ENCODE measurements at regions not wholly inside any gene's neighbourhood (a gene's known extent, or its start where the extent isn't known, plus 50 kb on each side); places are given as distances from the start of the nearest gene placed in this dataset.
"Not testable (repeated sequence)": the region's sequence is repeated elsewhere in the genome, so short reads cannot be mapped to it uniquely, and the experiment has no call there.

DNA sequence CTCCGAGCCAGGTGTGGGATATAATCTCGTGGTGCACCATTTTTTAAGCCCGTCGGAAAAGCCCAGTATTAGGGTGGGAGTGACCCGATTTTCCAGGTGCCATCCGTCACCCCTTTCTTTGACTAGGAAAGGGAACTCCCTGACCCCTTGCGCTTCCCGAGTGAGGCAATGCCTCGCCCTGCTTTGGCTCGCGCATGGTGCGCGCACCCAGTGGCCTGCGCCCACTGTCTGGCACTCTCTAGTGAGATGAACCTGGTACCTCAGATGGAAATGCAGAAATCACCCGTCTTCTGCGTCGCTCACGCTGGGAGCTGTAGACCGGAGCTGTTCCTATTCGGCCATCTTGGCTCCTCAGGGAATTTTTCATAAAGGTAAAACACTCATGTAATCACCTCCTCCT, 63.9 kb downstream of the RWDD3 start:
- not testable (repeated sequence) for H3K4me3 ChIP-seq (ENCODE audit: low read depth, low read length); H3K27me3 ChIP-seq (ENCODE audit: control insufficient read depth, insufficient read depth, low read length); H3K36me3 ChIP-seq (ENCODE audit: control insufficient read depth, insufficient read depth, low read length); DNase-seq (ENCODE audit: low read depth)

DNA sequence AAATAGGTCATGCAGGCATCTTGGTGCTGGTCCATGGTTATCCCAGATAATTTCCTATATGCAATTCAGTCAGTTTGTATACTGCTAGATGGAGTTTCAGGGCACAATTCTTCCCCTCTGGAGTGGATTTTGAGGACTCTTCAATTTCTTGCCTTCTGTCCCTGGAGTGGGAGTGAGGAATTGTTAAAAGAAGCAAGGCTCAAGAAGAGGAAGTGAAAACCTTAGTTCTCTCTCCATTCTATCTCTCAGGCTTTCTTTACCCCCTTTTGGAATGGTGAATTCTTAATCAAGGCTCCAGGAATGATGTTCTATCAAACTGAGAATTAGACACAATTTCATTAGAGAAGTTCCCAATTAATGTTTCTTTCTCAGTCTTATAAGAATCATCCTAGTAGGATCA, 67.1 kb downstream of the RWDD3 start:
- DNase-seq (ENCODE audit: low read depth): no peak
- TF ChIP-seq, protein P1, sequence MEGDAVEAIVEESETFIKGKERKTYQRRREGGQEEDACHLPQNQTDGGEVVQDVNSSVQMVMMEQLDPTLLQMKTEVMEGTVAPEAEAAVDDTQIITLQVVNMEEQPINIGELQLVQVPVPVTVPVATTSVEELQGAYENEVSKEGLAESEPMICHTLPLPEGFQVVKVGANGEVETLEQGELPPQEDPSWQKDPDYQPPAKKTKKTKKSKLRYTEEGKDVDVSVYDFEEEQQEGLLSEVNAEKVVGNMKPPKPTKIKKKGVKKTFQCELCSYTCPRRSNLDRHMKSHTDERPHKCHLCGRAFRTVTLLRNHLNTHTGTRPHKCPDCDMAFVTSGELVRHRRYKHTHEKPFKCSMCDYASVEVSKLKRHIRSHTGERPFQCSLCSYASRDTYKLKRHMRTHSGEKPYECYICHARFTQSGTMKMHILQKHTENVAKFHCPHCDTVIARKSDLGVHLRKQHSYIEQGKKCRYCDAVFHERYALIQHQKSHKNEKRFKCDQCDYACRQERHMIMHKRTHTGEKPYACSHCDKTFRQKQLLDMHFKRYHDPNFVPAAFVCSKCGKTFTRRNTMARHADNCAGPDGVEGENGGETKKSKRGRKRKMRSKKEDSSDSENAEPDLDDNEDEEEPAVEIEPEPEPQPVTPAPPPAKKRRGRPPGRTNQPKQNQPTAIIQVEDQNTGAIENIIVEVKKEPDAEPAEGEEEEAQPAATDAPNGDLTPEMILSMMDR (IDR thresholded peaks at IDR 0.05; ENCODE audit: insufficient read depth, low read length, poor library complexity, severe bottlenecking): no peak
- Histone ChIP-seq H3K36me3 (ENCODE audit: control insufficient read depth, insufficient read depth, low read length) (no peaks in the 10 kb centered on the region), H3K27me3 (ENCODE audit: control insufficient read depth, insufficient read depth, low read length) (no peaks in the 10 kb centered on the region), H3K4me3 (ENCODE audit: low read depth, low read length) (no peak overlapping the region)

DNA sequence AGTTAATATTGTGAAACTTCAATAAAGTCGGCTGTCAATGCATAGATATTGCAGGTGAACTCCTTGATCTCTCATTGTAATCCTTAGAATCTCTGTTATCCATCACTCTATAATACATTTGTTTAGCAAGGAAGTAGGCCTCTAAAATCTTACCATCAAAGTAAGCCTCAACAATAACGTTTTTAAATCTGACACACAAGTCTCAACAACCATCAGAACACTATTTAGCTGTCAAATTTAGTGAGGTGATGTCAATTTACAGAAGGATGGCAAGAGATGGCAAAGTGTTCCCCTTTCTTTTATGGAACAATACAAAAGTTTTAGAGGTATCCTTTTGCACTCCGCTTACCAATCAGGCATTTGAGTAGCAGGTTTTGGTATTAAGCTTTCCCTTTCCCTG, 67.6 kb downstream of the RWDD3 start:
- no peak for DNase-seq (ENCODE audit: low read depth)
- H3K36me3 ChIP-seq (ENCODE audit: control insufficient read depth, insufficient read depth, low read length): no peaks in the 10 kb centered on the region
- no peak overlapping the region for H3K4me3 ChIP-seq (ENCODE audit: low read depth, low read length)
- no peaks in the 10 kb centered on the region for H3K27me3 ChIP-seq (ENCODE audit: control insufficient read depth, insufficient read depth, low read length)
- TF ChIP-seq, protein P1 (IDR thresholded peaks at IDR 0.05; ENCODE audit: insufficient read depth, low read length, poor library complexity, severe bottlenecking): no peak

DNA sequence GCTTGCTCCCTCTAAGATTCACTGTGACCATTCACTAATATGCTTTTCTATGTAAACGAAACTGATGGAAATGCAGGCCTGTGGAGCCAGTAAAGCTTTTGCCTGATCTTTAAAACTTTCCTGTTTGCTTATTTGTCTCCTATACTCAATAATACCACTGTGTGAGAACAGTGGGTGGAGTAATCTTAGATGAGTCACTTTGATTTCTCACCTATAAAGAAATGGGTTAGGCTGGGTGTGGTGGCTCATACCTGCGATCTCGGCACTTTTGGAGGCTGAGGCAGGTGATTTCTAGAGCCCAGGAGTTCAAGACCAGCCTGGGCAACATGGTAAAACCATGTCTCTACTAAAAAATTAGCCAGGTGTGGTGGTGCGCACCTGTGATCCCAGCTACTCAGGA, 70.8 kb downstream of the RWDD3 start:
- DNase-seq (ENCODE audit: low read depth): no peak
- Histone ChIP-seq H3K4me3 (ENCODE audit: low read depth, low read length) (no peak overlapping the region), H3K27me3 (ENCODE audit: control insufficient read depth, insufficient read depth, low read length) (peaks cover 5% of the 10 kb centered on the region), H3K36me3 (ENCODE audit: control insufficient read depth, insufficient read depth, low read length) (no peaks in the 10 kb centered on the region)
- TF ChIP-seq, protein P1 (IDR thresholded peaks at IDR 0.05; ENCODE audit: insufficient read depth, low read length, poor library complexity, severe bottlenecking): no peak

DNA sequence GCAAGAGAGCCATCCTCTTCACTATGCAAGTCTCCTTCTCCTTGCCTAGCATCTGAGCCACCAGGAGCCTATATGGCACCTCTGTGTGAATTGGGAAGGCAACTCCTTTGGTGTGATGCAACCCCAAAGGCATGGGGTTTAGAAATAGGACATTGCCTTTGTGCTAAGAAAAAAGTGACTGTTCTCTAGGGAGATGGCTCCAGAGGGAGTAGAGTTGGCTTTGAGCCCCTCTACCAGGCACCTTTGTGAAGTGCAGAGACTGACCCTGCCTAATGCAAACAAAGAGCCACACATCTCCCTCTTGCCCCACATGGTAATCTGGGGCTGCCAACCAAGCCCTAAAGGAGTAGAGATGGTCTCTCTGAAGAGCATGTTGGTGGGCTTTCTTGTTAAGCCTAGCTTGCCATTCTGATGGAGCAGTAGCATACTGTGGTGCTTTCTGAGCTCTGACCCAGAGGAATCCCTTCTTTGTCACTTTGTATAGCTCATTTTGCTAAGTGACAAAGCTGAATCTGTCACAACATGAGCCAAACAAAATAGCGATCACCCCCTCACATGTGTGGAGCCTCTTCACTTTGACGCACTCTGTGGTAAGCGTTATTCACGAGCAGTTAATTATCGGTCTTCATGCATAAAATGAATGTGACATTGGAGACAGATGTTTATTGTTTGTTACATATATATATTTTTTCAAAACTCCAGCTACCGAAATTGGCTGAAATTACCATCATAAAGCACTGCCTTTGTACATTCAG, 74.4 kb downstream of the RWDD3 start:
- no peak overlapping the region for H3K4me3 ChIP-seq (ENCODE audit: low read depth, low read length)
- DNase-seq (ENCODE audit: low read depth): no peak
- H3K36me3 ChIP-seq (ENCODE audit: control insufficient read depth, insufficient read depth, low read length): no peaks in the 10 kb centered on the region
- H3K27me3 ChIP-seq (ENCODE audit: control insufficient read depth, insufficient read depth, low read length): peaks cover 5% of the 10 kb centered on the region
- TF ChIP-seq, protein P1 (IDR thresholded peaks at IDR 0.05; ENCODE audit: insufficient read depth, low read length, poor library complexity, severe bottlenecking): no peak

DNA sequence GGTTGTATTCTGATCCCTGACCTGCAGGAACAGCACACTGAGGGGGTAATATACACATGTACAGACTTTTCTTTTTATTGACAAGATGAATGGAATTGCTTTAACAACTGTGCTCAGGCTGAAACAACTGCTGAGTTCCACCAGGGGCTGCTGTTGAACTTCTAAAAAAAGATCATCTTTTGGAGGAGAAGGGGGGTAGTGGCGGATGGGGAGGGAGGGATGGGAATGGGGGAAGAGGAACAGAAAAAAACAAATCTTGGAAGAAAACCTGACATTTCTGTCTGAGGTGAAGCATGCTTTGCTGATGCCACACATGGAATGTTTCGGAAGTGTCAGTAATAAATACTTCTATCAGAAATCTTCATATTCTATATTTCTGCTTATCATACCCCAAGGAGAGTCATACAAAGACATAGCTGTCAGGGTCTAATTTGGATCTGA, 75.0 kb downstream of the RWDD3 start:
- H3K27me3 ChIP-seq (ENCODE audit: control insufficient read depth, insufficient read depth, low read length): peaks cover 5% of the 10 kb centered on the region
- DNase-seq (ENCODE audit: low read depth): no peak
- H3K4me3 ChIP-seq (ENCODE audit: low read depth, low read length): no peak overlapping the region
- TF ChIP-seq, protein P1 (IDR thresholded peaks at IDR 0.05; ENCODE audit: insufficient read depth, low read length, poor library complexity, severe bottlenecking): peak; percentile 71
- no peaks in the 10 kb centered on the region for H3K36me3 ChIP-seq (ENCODE audit: control insufficient read depth, insufficient read depth, low read length)
